Ovary (tissue), 7 donors: ENCODE measurements at regions not wholly inside any gene's neighbourhood (a gene's known extent, or its start where the extent isn't known, plus 50 kb on each side); places are given as distances from the start of the nearest gene placed in this dataset.

Source experiments
- DNase-seq, 5 donors: peaks; one replicate each; pipeline ENCODE4 v3.0.0-alpha.2; 2019 to 2020
- H3K27ac ChIP-seq, 2 donors: fragments of 200-600 bp; one replicate each; pipeline versions ENCODE4 v1.5.1 to v1.8.0; 2019 to 2022
- H3K27me3 ChIP-seq: fragments of 200-600 bp; one replicate; pipeline ENCODE4 v1.8.0; 2022
- H3K36me3 ChIP-seq: fragments of 200-600 bp; sonication (generic); one replicate; pipeline ENCODE4 v1.5.1; 2019
- H3K4me1 ChIP-seq: one replicate; pipeline ENCODE4 v1.8.1; 2013; ENCODE audit warnings: mild to moderate bottlenecking, moderate library complexity; ENCODE audit not compliant: insufficient read depth
- H3K4me3 ChIP-seq: fragments of 200-600 bp; sonication (generic); one replicate; pipeline ENCODE4 v1.5.1; 2017
- H3K9me3 ChIP-seq, 2 donors: fragments of 200-600 bp in 1 of 2; sonication (generic) in 1 of 2; one replicate each; pipeline versions ENCODE4 v1.5.1 to v1.8.1; 2013 to 2019; ENCODE audit warnings: mild to moderate bottlenecking in 1 of 2, moderate library complexity in 1 of 2
- CTCF ChIP-seq, 3 donors: fragments of 450-650 bp in 2 of 3; fragments of 200-600 bp in 1 of 3; IDR thresholded peaks; one replicate each; pipeline versions ENCODE4 v1.5.1 to v1.8.0; 2016 to 2022; ENCODE audit warnings: antibody characterized with exemption in 3 of 3, mild to moderate bottlenecking in 1 of 3
- EP300 ChIP-seq: sonication (generic); formaldehyde crosslinking; IDR thresholded peaks from one replicate; pipeline ENCODE4 v1.6.1; 2017; ENCODE audit warnings: antibody characterized with exemption
- POLR2A ChIP-seq: fragments of 450-650 bp; IDR thresholded peaks from one replicate; pipeline ENCODE4 v1.6.1; 2017; ENCODE audit warnings: antibody characterized with exemption, mild to moderate bottlenecking, moderate library complexity
- WGBS, 3 donors: extraction: QIAGEN DNeasy Blood & Tissue Kit in 1 of 3; methylation state at CpG; one replicate each; pipeline versions ENCODE4 v1.1.5 to v1.1.7; 2013 to 2017; 5-methylcytosine and 5-hydroxymethylcytosine counted together
- intact Hi-C, 4 donors: fragments of 100-400 bp; cut with DNase I; formaldehyde crosslinking; loops; one replicate each; pipeline versions ENCODE4 v1.11.0 to v1.15.1; 2022 to 2023
- donor health status: DM: no; HTN: no; CAD: no; lungs with moderate emphysema.
- donor health status: DM: no; HTN: no; CAD: no.
- donor health status: Bipolar disorder and iron deficiency.
- donor health status: DM: no; HTN: no; CAD: no.
- donor health status: DM: yes; HTN: yes; CAD: no.

- intact Hi-C loops: no loop called here
- Histone ChIP-seq H3K4me3 (no peak overlapping the region), H3K4me1 (no peaks in the 10 kb centered on the region), H3K27ac (no peak overlapping the region), H3K9me3 (no peaks in the 10 kb centered on the region), H3K36me3 (no peaks in the 10 kb centered on the region), H3K27me3 (no peaks in the 10 kb centered on the region)
- no peak for DNase-seq
- TF ChIP-seq EP300 (no peak), POLR2A (no peak), CTCF (IDR thresholded peaks at IDR 0.05) (no peak)
- 69 to 76% (median 76%) methylated on average over 5 of the region's 5 CpGs for WGBS, 3 donors
Observed at GRCh38 chr20:46816097-46816496, 78.5 kb upstream of the EYA2 start.

GRCh38 chr20:46816886-46817638 lies 77.6 kb upstream of the EYA2 start:
- H3K27me3 ChIP-seq: no peaks in the 10 kb centered on the region
- 32 to 35% (median 33%) methylated on average over 8 of the region's 8 CpGs for WGBS, 3 donors
- no peak overlapping the region for H3K4me3 ChIP-seq
- no peaks in the 10 kb centered on the region for H3K9me3 ChIP-seq
- no peak for TF ChIP-seq CTCF (IDR thresholded peaks at IDR 0.05)
- TF ChIP-seq POLR2A: no peak
- TF ChIP-seq EP300: no peak
- no peaks in the 10 kb centered on the region for H3K4me1 ChIP-seq
- no peak for DNase-seq
- H3K36me3 ChIP-seq: no peaks in the 10 kb centered on the region
- intact Hi-C loops: no loop called here
- H3K27ac ChIP-seq: no peak overlapping the region

GRCh38 chr20:46820682-46821081 lies 74.0 kb upstream of the EYA2 start:
- Histone ChIP-seq H3K27ac (no peak overlapping the region), H3K36me3 (no peaks in the 10 kb centered on the region), H3K4me3 (no peak overlapping the region), H3K9me3 (no peaks in the 10 kb centered on the region), H3K27me3 (no peaks in the 10 kb centered on the region), H3K4me1 (no peaks in the 10 kb centered on the region)
- intact Hi-C loops: no loop called here
- no peak for TF ChIP-seq POLR2A
- no peak for TF ChIP-seq CTCF (IDR thresholded peaks at IDR 0.05)
- TF ChIP-seq EP300: no peak
- DNase-seq: no peak
- 62 to 72% (median 67%) methylated on average over 3 of the region's 3 CpGs for WGBS, 3 donors

GRCh38 chr20:46823271-46823751 lies 71.3 kb upstream of the EYA2 start:
- 67 to 70% (median 68%) methylated on average over 5 of the region's 5 CpGs for WGBS, 3 donors
- no peaks in the 10 kb centered on the region for H3K4me1 ChIP-seq

More at GRCh38 chr20:46823271-46823751, 71.3 kb upstream of the EYA2 start:
- no peaks in the 10 kb centered on the region for H3K36me3 ChIP-seq
- TF ChIP-seq EP300: no peak
- TF ChIP-seq POLR2A: no peak
- no peak for TF ChIP-seq CTCF (IDR thresholded peaks at IDR 0.05)
- H3K27ac ChIP-seq: no peak overlapping the region
- H3K4me3 ChIP-seq: no peak overlapping the region
- DNase-seq: no peak
- intact Hi-C loops: no loop called here
- H3K9me3 ChIP-seq: peaks cover 0 to 4% of the 10 kb centered on the region in 2 donors
- no peaks in the 10 kb centered on the region for H3K27me3 ChIP-seq
